Right ventricle myocardium inferior (tissue), 1 donor: ENCODE measurements at regions not wholly inside any gene's neighbourhood (a gene's known extent, or its start where the extent isn't known, plus 50 kb on each side); places are given as distances from the start of the nearest gene placed in this dataset.

Experiments used
- ATAC-seq: fragments of 200-7000 bp; cut with Tn5 transposase; one replicate; pipeline ENCODE4 v1.9.1; 2020; ENCODE audit warnings: mild to moderate bottlenecking, moderate library complexity
- DNase-seq: peaks from one replicate; pipeline ENCODE4 v3.0.0; 2021; ENCODE audit errors: missing footprints
- intact Hi-C: fragments of 100-400 bp; cut with DNase I; formaldehyde crosslinking; loops from one replicate; pipeline ENCODE4 v1.11.0; 2022
- donor health status: DM: no; HTN: yes; CAD: no; lungs with severe emphysema.

GRCh38 chr14:89012282-89013097 lies 188.0 kb downstream of the TTC8 start:
- ATAC-seq, result no peak
- intact Hi-C loops, result no loop called here
- DNase-seq, result no peak

- ATAC-seq, result no peak
- intact Hi-C loops, result no loop called here
- no peak for DNase-seq
Observed at GRCh38 chr14:89013098-89013504, 188.7 kb downstream of the TTC8 start.

GRCh38 chr14:89013698-89014568 lies 189.5 kb downstream of the TTC8 start:
- DNase-seq (no peak), ATAC-seq (no peak)
- intact Hi-C loops, result no loop called here

GRCh38 chr14:89014569-89014850 lies 190.1 kb downstream of the TTC8 start:
- no peak for ATAC-seq
- intact Hi-C loops, result no loop called here
- DNase-seq, result no peak

- DNase-seq (no peak), ATAC-seq (no peak)
- intact Hi-C loops, result no loop called here
Observed at GRCh38 chr14:89015016-89015415, 190.6 kb downstream of the TTC8 start.

- DNase-seq (no peak), ATAC-seq (no peak)
- intact Hi-C loops, result no loop called here
Observed at GRCh38 chr14:89017417-89017816, 193.0 kb downstream of the TTC8 start.

- no peak for DNase-seq
- intact Hi-C loops, result no loop called here
Observed at GRCh38 chr14:89022274-89022673, 197.8 kb downstream of the TTC8 start.

GRCh38 chr14:89024691-89025090 lies 200.2 kb downstream of the TTC8 start:
- intact Hi-C loops, result loop anchor here (5.0 kb wide), 2 partner anchors 878 to 893 kb away; no protein-coding TSS in a partner anchor
- no peak for DNase-seq
- no peak for ATAC-seq

More at GRCh38 chr14:89022274-89022673, 197.8 kb downstream of the TTC8 start:
- no peak for ATAC-seq

GRCh38 chr14:89025561-89026236 lies 201.2 kb downstream of the TTC8 start:
- intact Hi-C loops, result loop anchor here (5.0 kb wide), 2 partner anchors 877 to 892 kb away; no protein-coding TSS in a partner anchor
- ATAC-seq (peak; percentile 58), DNase-seq (no peak)

GRCh38 chr14:89027097-89027740 lies 202.8 kb downstream of the TTC8 start:
- peak; percentile 78 for DNase-seq

GRCh38 chr14:89028462-89029134 lies 204.1 kb downstream of the TTC8 start:
- intact Hi-C loops, result loop anchor here (5.0 kb wide), 2 partner anchors 874 to 889 kb away; no protein-coding TSS in a partner anchor
- no peak for ATAC-seq

More at GRCh38 chr14:89027097-89027740, 202.8 kb downstream of the TTC8 start:
- ATAC-seq, result peak; percentile 85
- intact Hi-C loops, result loop anchor here (5.0 kb wide), 2 partner anchors 875 to 890 kb away; no protein-coding TSS in a partner anchor

GRCh38 chr14:89029961-89030694 lies 205.7 kb downstream of the TTC8 start:
- DNase-seq (no peak), ATAC-seq (no peak)
- intact Hi-C loops, result loop anchor here (5.0 kb wide), 2 partner anchors 872 to 887 kb away; no protein-coding TSS in a partner anchor

More at GRCh38 chr14:89028462-89029134, 204.1 kb downstream of the TTC8 start:
- no peak for DNase-seq

GRCh38 chr14:89030921-89031320 lies 206.5 kb downstream of the TTC8 start:
- ATAC-seq (no peak), DNase-seq (no peak)
- intact Hi-C loops, result no loop called here

- no peak for ATAC-seq
- no peak for DNase-seq
- intact Hi-C loops, result no loop called here
Observed at GRCh38 chr14:89032086-89032649, 207.7 kb downstream of the TTC8 start.

- DNase-seq, result no peak
- ATAC-seq, result no peak
- intact Hi-C loops, result no loop called here
Observed at GRCh38 chr14:89033756-89034155, 209.3 kb downstream of the TTC8 start.

- DNase-seq, result no peak
- ATAC-seq, result no peak
- intact Hi-C loops, result no loop called here
Observed at GRCh38 chr14:89036371-89036770, 211.9 kb downstream of the TTC8 start.

- ATAC-seq, result no peak
- no peak for DNase-seq
- intact Hi-C loops, result no loop called here
Observed at GRCh38 chr14:89037065-89037464, 212.6 kb downstream of the TTC8 start.
